GM21367 (cell line): ENCODE measurements at regions not wholly inside any gene's neighbourhood (a gene's known extent, or its start where the extent isn't known, plus 50 kb on each side); places are given as distances from the start of the nearest gene placed in this dataset.
A peak's percentile ranks its signal among the peaks of the same experiment; 100 is the strongest.
"Not testable (repeated sequence)": the region's sequence is repeated elsewhere in the genome, so short reads cannot be mapped to it uniquely, and the experiment has no call there.

Experiments
- ATAC-seq: cut with Tn5 transposase; IDR thresholded peaks from one replicate; pipeline ENCODE4 v1.9.1; 2021; ENCODE audit not compliant: unreplicated experiment

DNA sequence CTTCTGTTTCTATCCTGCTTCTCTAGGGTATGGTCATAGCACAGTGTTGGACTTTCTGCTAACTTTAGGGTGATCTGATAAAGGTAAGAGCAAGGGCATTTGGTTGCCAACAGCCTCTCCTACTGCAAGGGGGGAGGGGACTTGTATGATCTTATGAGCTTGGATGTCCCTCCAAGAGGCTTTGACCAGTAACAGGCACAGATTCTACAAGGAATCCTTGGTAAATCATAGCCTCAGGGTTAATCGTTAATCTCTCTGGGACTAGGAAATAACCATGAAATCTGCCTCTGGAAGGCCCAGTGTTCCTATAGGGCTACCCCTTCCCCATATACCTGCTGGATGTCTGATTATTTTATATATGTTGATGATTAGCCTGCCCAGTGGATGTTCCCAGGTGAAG lies 134.8 kb upstream of the TNFSF4 start:
- ATAC-seq: no peak

DNA sequence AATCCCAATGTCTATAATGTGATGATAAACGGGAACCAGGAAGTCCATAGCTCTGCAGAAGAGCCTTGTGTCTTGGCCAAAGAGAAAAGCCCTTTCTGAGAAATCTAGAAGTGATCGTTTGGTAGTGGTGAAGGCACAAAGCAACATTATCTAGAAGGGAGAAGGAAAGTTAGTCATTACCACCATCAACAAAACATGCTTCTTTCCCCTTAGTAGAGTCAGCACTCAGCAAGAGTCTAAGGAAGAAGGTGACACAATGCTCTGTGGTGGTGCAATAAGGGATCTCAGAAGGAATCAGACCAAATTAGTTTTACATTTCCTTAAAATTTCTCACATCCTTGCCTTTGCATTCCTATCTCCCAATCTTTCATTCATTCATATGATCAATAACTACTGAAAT lies 134.4 kb upstream of the PRDX6 start:
- no peak for ATAC-seq

DNA sequence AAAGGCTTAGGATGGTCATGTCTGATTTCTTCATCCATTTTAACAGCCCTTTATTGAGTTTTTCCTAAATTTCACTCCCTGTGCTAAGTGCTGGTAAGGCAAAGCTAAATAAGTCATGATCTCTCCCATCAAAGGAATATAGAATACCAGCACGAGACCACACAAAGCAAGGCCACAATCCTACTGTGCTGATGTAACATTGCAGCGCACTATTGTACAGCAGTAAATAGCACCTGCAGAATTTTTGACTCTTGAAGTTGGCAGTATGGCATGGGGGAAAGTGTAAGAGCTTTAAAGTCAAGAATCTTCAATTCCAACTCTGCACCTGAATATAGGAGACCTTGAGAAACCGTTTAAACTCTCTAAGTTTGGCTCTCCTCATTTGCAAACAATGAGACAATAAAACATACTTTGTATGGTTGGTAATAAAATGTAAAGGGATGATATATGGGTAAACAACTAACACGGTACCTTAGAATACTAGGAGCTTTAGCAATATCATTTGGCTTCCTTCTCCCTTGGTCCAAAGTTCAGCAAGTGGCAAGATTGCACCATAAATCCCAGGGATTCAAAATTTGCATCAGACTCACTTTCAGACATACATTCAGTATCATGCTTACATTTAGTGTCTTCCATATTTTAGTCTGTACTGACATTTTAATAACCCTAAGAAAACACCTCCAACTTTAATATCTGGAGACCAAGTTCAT lies 132.9 kb upstream of the PRDX6 start:
- no peak for ATAC-seq

DNA sequence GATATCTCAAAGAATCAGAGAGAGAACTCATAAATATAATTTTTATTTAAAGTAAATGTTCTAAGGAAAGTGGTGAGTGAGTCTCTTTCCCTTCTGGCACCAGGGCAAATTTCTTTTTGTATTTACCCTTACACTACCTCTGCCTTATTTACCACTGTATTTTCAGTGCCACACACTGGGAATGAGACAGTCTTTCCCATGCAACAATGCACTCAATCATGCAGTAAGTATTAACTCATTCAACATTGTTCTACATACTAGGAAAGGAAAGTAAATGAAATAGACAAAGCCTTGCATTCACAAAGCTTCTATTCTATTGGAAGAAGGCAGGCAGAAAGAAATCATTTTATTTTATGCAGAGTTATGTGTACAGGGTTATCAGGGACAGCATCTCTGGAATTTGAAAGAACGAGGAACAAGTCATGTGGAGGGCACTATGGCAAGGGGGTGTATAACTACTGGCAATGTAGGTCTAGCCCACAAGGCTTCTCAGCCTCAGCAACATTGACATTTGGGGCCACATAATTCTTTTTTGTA lies 129.8 kb upstream of the PRDX6 start:
- ATAC-seq: no peak

DNA sequence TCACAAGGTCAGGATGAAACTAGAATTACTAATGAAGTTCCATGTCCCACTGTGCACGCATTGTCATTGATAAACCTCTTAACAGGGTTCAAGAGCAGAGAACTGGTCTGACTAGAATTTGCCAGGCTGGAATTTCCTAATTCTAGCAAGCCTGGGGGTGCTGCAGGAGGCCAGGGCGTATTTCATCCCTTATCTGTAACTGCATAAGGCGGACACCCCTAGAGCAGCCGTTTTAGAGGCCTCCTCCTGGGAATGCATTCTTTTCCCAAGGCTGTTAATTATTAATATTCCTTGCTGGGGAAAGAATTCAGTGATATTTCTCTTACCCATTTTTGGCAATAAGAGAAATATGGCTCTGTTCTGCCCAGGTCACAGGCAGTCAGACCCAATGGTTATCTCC lies 124.5 kb upstream of the PRDX6 start:
- not testable (repeated sequence) for ATAC-seq

DNA sequence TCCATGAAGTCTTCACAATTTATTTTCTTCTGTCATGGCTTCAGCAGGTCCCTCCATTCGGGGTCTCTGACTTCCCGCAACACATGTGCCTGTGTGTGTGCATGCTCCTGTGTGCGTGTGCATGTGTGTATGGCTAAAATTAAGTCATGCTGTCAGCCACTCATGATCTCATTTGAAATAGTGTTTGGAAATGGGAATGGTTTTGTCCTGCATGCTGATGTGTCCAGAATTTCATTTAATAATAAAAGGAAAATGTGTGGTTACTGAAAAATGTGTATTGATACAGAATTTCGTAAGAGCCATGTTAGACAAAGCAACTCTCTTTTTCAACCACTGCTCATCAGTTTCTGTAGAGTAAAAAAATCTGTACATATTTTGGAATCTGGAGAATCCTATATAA lies 123.8 kb upstream of the PRDX6 start:
- ATAC-seq: no peak

DNA sequence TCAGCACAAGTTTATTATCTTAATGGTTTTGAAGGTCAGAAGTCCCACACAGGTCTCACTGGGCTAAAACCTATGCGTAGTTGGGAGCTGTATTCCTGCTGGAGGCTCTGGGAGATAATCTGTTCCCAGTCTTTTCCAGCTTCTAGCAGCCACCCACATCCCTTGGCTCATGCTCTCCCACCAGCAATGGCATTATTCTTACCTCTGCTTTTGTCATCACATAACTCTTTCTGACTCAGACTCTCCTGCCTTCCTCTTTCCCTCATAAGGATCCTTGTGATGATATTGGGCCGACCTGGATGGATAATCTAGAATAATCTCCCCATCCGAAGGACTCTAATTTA lies 122.2 kb upstream of the PRDX6 start:
- ATAC-seq: no peak

DNA sequence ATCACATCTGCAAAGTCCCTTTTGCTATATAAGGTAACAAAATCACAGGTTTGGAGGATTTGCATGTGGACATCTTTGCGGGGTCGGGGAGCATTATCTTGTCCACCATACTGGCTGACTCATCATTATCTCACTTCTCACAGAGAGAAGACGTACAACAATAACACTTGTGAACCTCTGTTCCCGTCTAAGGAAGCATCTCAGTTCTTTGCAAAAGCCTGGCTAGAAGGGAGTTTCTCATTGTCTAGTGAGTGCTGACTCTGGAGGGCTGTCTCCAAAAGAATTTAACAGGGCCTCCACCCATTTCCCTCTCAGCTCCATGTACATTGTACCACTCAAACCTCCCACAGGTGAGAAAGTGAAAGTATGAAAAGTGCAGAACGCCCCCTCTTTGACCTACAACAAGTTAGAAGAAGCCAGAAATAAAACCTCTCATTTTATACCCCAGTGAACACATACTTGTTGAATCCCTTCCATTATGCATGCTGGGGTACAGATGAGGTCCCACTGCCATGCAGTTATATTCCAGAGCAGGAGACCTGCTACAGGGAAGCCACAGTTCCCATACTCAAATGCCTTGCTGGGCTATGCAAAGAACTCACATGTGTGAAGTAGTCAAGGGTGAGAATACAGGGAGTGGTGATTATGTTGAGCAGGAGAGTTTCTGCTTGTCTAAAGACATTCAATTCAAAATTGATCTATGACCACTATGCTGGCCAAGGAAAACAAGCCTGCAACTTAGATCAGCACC lies 121.7 kb upstream of the PRDX6 start:
- peak; percentile 46 for ATAC-seq

DNA sequence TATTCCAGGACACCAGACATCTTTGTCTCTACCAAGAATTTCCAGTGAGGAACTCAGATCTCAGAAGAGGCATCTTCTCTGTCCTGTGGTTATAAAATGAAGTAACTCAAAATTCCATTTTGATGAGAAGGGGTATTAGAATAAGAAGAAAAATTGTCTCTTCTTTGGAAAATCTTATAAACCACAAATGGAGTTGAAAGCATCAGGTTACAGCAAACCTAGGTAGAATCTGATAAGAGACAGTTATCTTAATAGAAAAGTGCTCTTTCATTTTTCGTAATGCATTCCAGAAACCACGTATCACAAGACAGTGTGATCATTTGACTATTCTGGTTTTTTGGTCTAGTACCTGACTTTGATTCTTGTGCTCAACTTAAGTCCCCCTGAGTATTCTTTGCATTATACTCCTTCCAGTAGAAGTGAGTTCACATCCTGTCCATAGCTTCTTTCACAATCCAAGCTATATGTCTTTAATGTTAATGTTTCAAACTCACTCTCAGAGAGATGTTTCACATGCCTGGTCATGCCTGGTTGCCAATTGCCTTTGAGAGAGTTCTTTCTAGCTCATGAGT lies 120.9 kb upstream of the PRDX6 start:
- ATAC-seq: peak; percentile 34

DNA sequence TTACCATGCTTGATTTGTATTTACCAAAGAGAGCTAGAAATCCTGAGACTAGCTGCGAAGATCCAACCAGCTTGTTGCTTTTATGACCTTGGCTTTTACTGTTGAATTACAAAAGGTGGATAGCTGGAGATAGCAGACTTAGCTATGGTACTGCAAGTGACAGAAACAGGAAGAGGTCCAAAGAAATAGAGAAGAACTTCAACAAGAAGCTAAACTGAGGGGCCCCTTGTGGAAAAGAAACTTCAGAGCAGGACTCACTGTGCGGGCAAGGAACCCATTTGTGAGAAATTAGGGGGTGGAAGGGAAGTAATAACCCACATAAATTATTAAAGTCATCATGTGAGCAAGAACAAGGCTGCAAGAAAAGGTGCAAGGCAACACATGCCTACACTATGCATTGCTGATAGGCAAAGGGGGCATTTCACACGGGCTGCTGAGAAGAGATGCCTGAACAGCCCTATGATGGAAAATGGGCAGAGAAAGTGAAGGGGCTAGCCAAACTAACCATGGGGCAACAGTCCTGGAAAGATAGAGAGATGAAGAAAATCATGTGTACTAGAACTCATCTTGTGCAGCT lies 116.6 kb upstream of the PRDX6 start:
- no peak for ATAC-seq

DNA sequence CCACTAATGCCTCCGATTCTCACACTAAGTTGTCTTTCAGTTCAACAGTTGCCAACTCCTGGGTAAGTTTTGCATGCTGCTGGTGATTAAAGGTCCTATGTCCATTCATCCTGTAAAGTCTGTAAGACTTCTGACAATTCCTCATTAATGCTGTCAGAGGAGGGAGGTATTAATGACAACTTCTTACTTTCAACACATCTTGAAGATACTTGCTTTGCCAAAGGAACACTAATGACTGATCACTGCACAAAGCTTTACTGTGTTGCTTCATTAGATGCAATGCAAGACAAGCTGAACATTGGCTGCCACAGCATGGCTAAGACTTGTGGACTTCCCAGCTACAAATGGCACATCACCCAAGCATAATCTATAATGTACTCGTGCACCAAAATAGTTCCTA lies 114.6 kb upstream of the PRDX6 start:
- no peak for ATAC-seq

DNA sequence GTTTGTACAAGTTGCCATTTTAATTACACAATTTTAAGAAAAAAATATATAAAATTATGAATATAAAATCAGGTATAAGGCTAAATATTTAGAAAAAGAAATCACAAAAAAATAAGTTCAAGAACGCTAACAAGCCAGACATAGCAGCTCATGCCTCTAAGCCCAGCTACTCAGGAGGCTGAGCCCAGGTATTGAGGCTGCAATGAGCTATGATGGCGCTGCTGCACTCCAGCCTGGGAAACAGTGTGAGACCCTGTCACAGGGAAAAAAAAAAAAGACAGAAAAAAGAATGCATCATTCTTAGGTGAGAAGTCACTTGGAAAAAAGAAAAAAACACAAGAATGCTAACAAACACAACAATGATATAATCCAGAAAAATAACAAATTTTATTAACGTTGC lies 112.3 kb upstream of the PRDX6 start:
- ATAC-seq: no peak

DNA sequence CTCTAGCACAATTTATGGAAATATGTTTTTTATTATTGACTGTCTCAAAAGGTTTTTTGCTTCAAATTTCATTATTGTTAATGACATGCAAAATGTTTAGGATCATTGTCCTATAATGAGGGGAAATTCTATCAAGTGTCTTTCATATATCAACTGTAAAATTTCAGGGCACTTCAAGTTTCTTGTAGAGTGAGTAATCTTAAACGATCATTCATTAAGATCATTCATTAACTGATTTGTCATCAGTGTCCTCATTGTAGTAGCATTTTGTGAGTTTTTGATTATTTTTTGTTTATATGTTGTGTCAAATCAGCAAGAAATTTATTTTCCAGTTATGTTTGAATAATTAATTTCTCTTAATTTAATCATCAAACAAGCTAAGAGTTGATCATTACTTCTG lies 111.8 kb upstream of the PRDX6 start:
- no peak for ATAC-seq

DNA sequence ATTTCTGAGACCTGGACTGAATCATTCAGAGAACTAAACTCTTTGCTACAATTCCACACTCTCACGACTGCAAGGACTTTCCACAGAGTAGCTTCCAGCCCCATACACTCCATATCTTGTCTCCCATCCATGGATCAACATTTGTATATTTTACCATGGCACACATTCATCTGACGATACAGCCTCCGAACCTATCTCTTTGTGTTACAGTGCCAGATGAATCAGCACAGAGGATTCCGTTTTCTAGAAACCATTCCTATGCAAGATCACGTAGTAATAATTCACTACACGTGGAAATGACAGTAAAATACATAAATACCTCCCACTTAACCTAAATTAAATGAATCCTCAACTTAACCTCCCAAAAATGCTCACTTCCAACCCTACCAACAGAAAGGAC lies 110.0 kb upstream of the PRDX6 start:
- no peak for ATAC-seq

DNA sequence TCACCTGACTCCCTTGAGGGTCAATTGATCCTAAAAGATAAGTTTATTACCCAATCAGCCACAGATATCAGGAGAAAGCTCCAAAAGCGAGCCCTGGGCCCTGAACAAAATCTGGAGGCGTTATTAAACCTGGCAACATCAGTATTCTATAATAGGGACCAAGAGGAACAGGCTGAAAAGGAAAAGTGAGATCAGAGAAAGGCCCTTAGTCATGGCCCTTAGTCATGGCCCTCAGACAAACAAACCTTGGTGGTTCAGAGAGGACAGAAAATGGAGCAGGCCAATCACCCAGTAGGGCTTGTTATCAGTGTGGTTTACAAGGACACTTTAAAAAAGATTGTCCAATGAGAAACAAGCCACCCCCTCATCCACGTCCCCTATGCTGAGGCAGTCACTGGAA lies 106.5 kb upstream of the PRDX6 start:
- not testable (repeated sequence) for ATAC-seq

DNA sequence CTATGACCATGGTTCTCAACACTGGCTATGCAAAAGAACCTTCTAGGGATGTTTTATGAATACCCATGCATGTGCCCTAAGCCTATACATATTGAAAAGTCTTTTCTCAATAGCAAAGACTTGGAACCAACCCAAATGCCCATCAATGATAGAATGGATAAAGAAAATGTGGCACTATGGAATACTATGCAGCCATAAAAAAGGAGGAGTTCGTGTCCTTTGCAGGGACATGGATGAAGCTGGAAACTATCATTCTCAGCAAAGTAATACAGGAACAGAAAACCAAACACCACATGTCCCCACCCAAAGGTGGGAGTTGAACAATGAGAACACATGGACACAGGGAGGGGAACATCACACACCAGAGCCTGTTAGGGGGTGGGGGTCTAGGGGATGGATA lies 101.1 kb upstream of the PRDX6 start:
- ATAC-seq: not testable (repeated sequence)

DNA sequence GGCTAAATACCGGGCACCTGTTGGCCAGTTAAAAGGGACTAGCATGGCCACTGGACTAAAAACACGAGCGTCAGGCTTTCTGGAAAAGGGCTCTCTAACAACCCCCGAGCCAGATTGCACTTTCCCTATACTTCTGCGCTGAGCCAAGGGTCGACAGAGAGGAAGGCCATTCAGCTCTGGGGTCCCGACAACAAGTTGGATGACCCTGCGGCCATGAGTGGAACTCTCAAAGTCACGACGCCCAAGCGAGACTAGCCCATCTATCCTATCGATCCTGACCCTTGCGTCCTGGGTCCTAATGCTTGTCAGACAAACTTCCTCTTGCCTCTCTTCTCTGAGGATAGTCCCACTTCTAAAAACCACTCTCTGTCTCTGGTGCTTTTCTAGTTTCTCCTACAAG lies 99.9 kb upstream of the PRDX6 start:
- no peak for ATAC-seq

DNA sequence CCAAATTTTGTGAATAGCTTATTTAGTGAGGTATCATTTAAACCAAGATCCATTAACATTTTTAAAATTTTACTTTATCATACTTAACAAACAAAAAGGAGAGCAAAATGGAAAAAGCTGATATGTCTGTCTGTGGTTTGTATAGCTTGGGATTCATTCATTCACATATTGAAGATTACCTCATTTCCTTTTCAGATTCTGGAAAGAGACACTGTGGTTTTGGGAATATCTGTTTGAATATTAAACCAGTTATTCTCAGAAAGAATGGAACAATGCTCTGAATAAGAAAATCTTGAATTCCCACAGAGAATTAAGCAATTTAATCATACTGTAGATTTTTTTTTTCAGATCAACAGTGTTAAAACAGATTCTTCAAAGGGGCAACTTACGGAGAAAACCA lies 93.8 kb upstream of the PRDX6 start:
- ATAC-seq: no peak

DNA sequence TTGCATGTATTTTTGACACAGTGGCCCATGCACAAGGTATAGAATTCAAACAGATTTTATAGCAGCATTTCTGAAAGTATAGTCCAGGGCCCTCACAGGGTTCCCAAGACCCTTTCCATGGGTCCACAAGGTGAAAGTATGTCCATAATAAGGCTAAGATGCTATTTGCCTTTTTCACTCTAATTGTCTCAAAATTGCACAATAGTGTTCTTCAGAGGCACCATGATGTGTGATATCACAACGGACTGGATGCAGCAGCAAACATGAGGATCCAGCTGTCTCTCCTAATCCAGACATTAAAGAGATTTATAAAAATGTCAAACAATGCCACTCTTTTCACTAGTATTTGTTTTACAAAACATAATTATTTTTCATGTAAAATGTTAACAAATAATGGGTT lies 88.8 kb upstream of the PRDX6 start:
- no peak for ATAC-seq

DNA sequence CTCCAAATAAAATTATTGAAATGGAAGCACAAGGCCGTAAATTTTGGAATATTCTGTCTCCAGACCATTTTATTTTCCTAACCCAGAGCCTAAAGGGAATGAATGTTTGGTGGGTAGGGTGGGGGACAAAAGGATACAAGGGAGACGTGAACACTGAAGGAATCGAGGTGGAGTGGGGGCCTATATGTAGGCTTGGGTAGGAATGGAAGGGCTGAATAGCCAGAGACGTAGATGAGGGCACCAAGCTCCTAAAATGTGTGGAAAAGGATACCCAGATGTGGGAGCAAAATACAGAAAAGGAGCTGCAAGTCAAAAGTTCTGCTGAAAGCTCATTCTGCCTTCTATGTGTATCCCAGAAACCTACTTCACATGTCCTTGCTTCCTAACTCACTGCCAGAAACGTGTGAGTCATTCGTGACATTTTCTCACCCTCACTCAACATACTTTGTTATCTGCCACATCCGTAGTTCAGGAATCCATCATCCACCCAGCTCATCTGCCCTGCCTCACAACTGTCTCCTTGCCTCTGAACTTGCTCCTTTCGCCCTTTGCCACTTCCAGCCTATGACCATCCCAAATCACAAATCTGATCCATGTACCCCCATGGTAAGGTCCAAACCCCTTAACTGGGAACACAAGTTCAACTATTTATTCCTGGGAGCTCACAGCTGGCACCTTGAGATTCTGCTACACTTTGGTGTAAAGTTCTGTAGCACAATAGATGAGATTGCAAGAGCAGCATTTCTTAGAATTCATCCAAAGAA lies 84.1 kb upstream of the PRDX6 start:
- ATAC-seq: no peak

DNA sequence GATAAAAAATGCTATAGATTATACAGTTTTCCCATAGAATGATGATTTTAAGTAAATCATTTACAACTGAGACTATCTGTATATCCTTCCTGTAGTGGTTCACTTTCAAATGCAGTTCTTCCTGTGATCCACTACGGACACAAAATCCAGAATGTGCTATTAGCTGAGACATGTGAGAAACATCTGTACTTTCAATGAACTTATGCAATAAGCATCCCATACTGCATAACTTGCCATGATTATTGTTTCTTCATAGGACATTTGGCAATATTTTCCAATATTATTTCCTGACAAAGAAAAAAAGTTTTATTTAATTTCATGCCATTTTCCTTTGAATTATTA lies 83.5 kb upstream of the PRDX6 start:
- no peak for ATAC-seq
